ENCODE measurements at regions not wholly inside any gene's neighbourhood (a gene's known extent, or its start where the extent isn't known, plus 50 kb on each side); places are given as distances from the start of the nearest gene placed in this dataset.

DNA sequence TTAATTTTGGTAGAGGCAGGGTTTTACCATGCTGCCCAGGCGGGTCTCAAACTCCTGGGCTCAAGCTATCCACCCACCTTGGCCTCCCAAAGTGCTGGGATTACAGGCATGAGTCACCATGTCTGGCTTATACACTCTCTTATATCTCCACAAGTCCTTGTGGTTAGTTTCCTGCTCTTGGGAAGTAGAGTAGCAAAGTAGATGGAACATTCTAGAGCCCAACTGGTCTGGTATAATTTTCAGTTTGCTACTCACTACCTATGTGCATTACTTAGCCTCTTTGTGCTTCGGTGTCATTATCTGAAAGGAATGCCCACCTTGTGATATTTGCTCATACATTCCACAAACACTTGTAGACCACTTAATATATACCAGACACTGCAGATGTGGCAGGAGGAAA, 96.6 kb upstream of the IPO9 start:
- TF ChIP-seq, protein P1, sequence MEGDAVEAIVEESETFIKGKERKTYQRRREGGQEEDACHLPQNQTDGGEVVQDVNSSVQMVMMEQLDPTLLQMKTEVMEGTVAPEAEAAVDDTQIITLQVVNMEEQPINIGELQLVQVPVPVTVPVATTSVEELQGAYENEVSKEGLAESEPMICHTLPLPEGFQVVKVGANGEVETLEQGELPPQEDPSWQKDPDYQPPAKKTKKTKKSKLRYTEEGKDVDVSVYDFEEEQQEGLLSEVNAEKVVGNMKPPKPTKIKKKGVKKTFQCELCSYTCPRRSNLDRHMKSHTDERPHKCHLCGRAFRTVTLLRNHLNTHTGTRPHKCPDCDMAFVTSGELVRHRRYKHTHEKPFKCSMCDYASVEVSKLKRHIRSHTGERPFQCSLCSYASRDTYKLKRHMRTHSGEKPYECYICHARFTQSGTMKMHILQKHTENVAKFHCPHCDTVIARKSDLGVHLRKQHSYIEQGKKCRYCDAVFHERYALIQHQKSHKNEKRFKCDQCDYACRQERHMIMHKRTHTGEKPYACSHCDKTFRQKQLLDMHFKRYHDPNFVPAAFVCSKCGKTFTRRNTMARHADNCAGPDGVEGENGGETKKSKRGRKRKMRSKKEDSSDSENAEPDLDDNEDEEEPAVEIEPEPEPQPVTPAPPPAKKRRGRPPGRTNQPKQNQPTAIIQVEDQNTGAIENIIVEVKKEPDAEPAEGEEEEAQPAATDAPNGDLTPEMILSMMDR (IDR thresholded peaks at IDR 0.05): no peak
- TF ChIP-seq EZH2 (IDR thresholded peaks at IDR 0.05; ENCODE audit: borderline replicate concordance, insufficient read depth, low read depth, low read length, poor library complexity, severe bottlenecking): no peak

Data from B cell (primary cell).